Endothelial cell of umbilical vein (primary cell): ENCODE measurements at regions not wholly inside any gene's neighbourhood (a gene's known extent, or its start where the extent isn't known, plus 50 kb on each side); places are given as distances from the start of the nearest gene placed in this dataset.

Source experiments
- BruUV-seq: library from RNA; stranded (reverse); fragments of 400-500 nt; replicated peaks from 2 replicates; lab custom pipeline; 2021; lab: Mats Ljungman, UMichigan
- CTCF ChIA-PET: fragments of 300-600, 350-600 bp; sonication (Branson Sonifier 250); formaldehyde crosslinking; loops from one replicate; lab custom pipeline; 2021; ENCODE audit warnings: antibody characterized with exemption, inconsistent platforms; lab: Charles Lee
- POLR2A ChIA-PET: fragments of 300-600, 350-600 bp; sonication (Branson Sonifier 250); formaldehyde crosslinking; loops from one replicate; lab custom pipeline; 2021; ENCODE audit warnings: antibody characterized with exemption, inconsistent platforms; lab: Charles Lee
- DNase-seq: peaks from one replicate; pipeline ENCODE4 v3.0.0-alpha.2; 2011; ENCODE audit warnings: low read depth, low spot score
- FAIRE-seq: peaks from 2 replicates; lab custom pipeline; 2011; peaks lifted over from hg19 to GRCh38; lab: Jason Lieb, UNC
- H2AFZ ChIP-seq: 2 replicates; pipeline ENCODE4 v1.6.0; 2012; ENCODE audit warnings: low read depth, low read length, control low read depth, inconsistent platforms
- H3K27ac ChIP-seq: 2 replicates; pipeline ENCODE4 v1.5.1; 2011; ENCODE audit warnings: low read depth, mild to moderate bottlenecking, control low read depth, low read length, moderate library complexity; ENCODE audit not compliant: insufficient read depth
- H3K27me3 ChIP-seq, 2 experiments: 2 replicates each; pipeline versions ENCODE4 v1.6.0 to v1.6.1; 2011; ENCODE audit warnings: low read length in 2 of 2, mixed read lengths in 1 of 2; ENCODE audit not compliant: control insufficient read depth in 2 of 2, insufficient read depth in 2 of 2
- H3K36me3 ChIP-seq, 2 experiments: 2 replicates in 1 of 2; 3 replicates in 1 of 2; pipeline ENCODE4 v1.5.1; 2011; ENCODE audit warnings: low read length in 2 of 2, mild to moderate bottlenecking in 1 of 2, moderate library complexity in 1 of 2; ENCODE audit not compliant: control insufficient read depth in 2 of 2, insufficient read depth in 2 of 2; ENCODE audit errors: extremely low read depth in 1 of 2
- H3K4me1 ChIP-seq: 3 replicates; pipeline ENCODE4 v1.5.1; 2011; ENCODE audit warnings: mild to moderate bottlenecking, low read length; ENCODE audit not compliant: control insufficient read depth, insufficient read depth; ENCODE audit errors: extremely low read depth
- H3K4me2 ChIP-seq: 2 replicates; pipeline ENCODE4 v1.6.1; 2011; ENCODE audit warnings: low read length, control low read depth, mixed read lengths; ENCODE audit not compliant: insufficient read depth
- H3K4me3 ChIP-seq, 3 experiments: fragments of 200-600 bp in 1 of 3; sonication (generic), shearing (Covaris generic) in 1 of 3; replicated peaks in 1 of 3; 2 replicates each; pipeline ENCODE4 v1.5.1; 2011 to 2016; ENCODE audit warnings: control low read depth in 3 of 3, low read length in 3 of 3, mild to moderate bottlenecking in 2 of 3, inconsistent platforms in 1 of 3, low read depth in 1 of 3, moderate library complexity in 1 of 3; ENCODE audit not compliant: insufficient read depth in 1 of 3
- H3K79me2 ChIP-seq: 2 replicates; pipeline ENCODE4 v1.6.0; 2012; ENCODE audit warnings: low read length, inconsistent platforms; ENCODE audit not compliant: control insufficient read depth, insufficient read depth
- H3K9ac ChIP-seq: replicated peaks from 2 replicates; pipeline ENCODE3; 2011; ENCODE audit warnings: low read length, control low read depth; ENCODE audit not compliant: insufficient read depth; ENCODE audit errors: extremely low read depth
- H3K9me1 ChIP-seq: replicated peaks from 3 replicates; pipeline ENCODE4 v1.6.0; 2011; ENCODE audit warnings: mild to moderate bottlenecking, low read length; ENCODE audit not compliant: control insufficient read depth, insufficient read depth; ENCODE audit errors: extremely low read depth
- H3K9me3 ChIP-seq: replicated peaks from 2 replicates; pipeline ENCODE4 v1.5.1; 2012; ENCODE audit warnings: low read length, inconsistent platforms; ENCODE audit not compliant: control insufficient read depth, insufficient read depth
- H4K20me1 ChIP-seq: replicated peaks from 2 replicates; pipeline ENCODE3; 2011; ENCODE audit warnings: mild to moderate bottlenecking, low read length; ENCODE audit not compliant: control insufficient read depth, insufficient read depth; ENCODE audit errors: extremely low read depth
- CTCF ChIP-seq, 2 donors: IDR thresholded peaks; 1 replicate in 1 of 2; 2 replicates in 1 of 2; pipeline ENCODE4 v1.5.1; 2011; ENCODE audit warnings: low read length in 2 of 2, mild to moderate bottlenecking in 2 of 2, moderate library complexity in 2 of 2, control low read depth in 1 of 2, inconsistent platforms in 1 of 2, low read depth in 1 of 2; ENCODE audit not compliant: insufficient read depth in 1 of 2; ENCODE audit errors: extremely low read depth in 1 of 2
- EZH2 ChIP-seq: IDR thresholded peaks from 2 replicates; pipeline ENCODE4 v1.6.1; 2012; ENCODE audit warnings: borderline replicate concordance, low read depth, mild to moderate bottlenecking, moderate library complexity, low read length, inconsistent platforms; ENCODE audit not compliant: severe bottlenecking
- FOS ChIP-seq: IDR thresholded peaks from 2 replicates; pipeline ENCODE4 v1.6.1; 2011; ENCODE audit warnings: mild to moderate bottlenecking, low read length, moderate library complexity, borderline replicate concordance; ENCODE audit not compliant: insufficient read depth
- GATA2 ChIP-seq: IDR thresholded peaks from 2 replicates; pipeline ENCODE4 v1.7.0; 2011; ENCODE audit warnings: low read depth, mild to moderate bottlenecking, moderate library complexity, mixed read lengths, low read length; ENCODE audit not compliant: insufficient read length, insufficient read depth
- JUN ChIP-seq: IDR thresholded peaks from 2 replicates; pipeline ENCODE4 v1.6.1; 2011; ENCODE audit warnings: borderline replicate concordance, low read depth; ENCODE audit not compliant: insufficient read length, insufficient read depth
- MAX ChIP-seq: IDR thresholded peaks from 2 replicates; pipeline ENCODE4 v1.6.1; 2011; ENCODE audit not compliant: insufficient read depth, insufficient read length
- MYC ChIP-seq: IDR thresholded peaks from one replicate; pipeline ENCODE4 v1.6.1; 2011; ENCODE audit warnings: mild to moderate bottlenecking, low read depth, low read length
- POLR2A ChIP-seq: IDR thresholded peaks from 2 replicates; pipeline ENCODE4 v1.6.1; 2012; ENCODE audit warnings: low read depth, mild to moderate bottlenecking, control low read depth, low read length
- POLR2AphosphoS5 ChIP-seq: IDR thresholded peaks from 2 replicates; pipeline ENCODE4 v1.6.1; 2012; ENCODE audit warnings: low read depth, mild to moderate bottlenecking, control low read depth, low read length, moderate library complexity; ENCODE audit not compliant: insufficient read depth
- dilution Hi-C: fragments of 300-500 bp; cut with MboI; formaldehyde crosslinking; loops from one replicate; pipeline ENCODE4 v1.15.0; 2019; ENCODE audit warnings: low sequenced_read_pairs; ENCODE audit not compliant: extremely low pct_ligation_motif_present
- intact Hi-C: fragments of 100-400 bp; cut with micrococcal nuclease; formaldehyde crosslinking; loops from one replicate; pipeline ENCODE4 v1.10.0; 2022

GRCh38 chr7:68760556-68760955, 837.7 kb upstream of the AUTS2 start:
- no peak for FAIRE-seq
- Histone ChIP-seq H3K4me1 (no peaks in the 10 kb centered on the region), H2AFZ (no peak overlapping the region), H3K27me3 (no peaks in the 10 kb centered on the region), H3K4me2 (no peak overlapping the region), H3K4me3 (no peak overlapping the region), H3K9me1 (no peaks in the 10 kb centered on the region), H3K36me3 (no peaks in the 10 kb centered on the region), H3K27ac (no peak overlapping the region), H3K79me2 (no peaks in the 10 kb centered on the region), H3K9ac (no peak overlapping the region), H4K20me1 (no peaks in the 10 kb centered on the region), H3K9me3 (peaks cover 2% of the 10 kb centered on the region)
- intact Hi-C loops = no loop called here
- ChIA-PET POLR2A (no interaction called here), CTCF (no interaction called here)
- DNase-seq = no peak
- BruUV-seq = no TSS peak
- TF ChIP-seq POLR2A = no peak
- no peak for TF ChIP-seq CTCF (IDR thresholded peaks at IDR 0.05; ENCODE audit: extremely low read depth in 1 of 2, insufficient read depth in 1 of 2, low read depth in 1 of 2, low read length in 2 of 2)
- TF ChIP-seq MYC = no peak
- TF ChIP-seq POLR2AphosphoS5 = no peak
- no peak for TF ChIP-seq JUN
- TF ChIP-seq MAX = no peak
- TF ChIP-seq FOS = no peak
- no peak for TF ChIP-seq EZH2
- TF ChIP-seq GATA2 = no peak
- dilution Hi-C loops = no loop called here
